ENCODE measurements at regions not wholly inside any gene's neighbourhood (a gene's known extent, or its start where the extent isn't known, plus 50 kb on each side); places are given as distances from the start of the nearest gene placed in this dataset.

GRCh38 chr4:74878323-74878722 lies 54.6 kb upstream of the PARM1 start:
- H3K27me3 Mint-ChIP-seq (ENCODE audit: low read depth), result peaks cover 21% of the 10 kb centered on the region
- peaks cover 1% of the 10 kb centered on the region for H3K36me3 Mint-ChIP-seq (ENCODE audit: low read depth)
- peaks cover 2% of the 10 kb centered on the region for H3K9me3 Mint-ChIP-seq (ENCODE audit: low read depth)
- H3K4me1 Mint-ChIP-seq (ENCODE audit: low read depth), result peaks cover 8% of the 10 kb centered on the region
- H3K27ac Mint-ChIP-seq (ENCODE audit: unreplicated experiment), result no peak overlapping the region
- TF ChIP-seq CTCF (IDR thresholded peaks at IDR 0.05), result no peak
- H3K4me3 Mint-ChIP-seq (ENCODE audit: unreplicated experiment), result no peak overlapping the region
- DNase-seq (ENCODE audit: low spot score), result no peak

GRCh38 chr4:74875451-74875850 lies 57.5 kb upstream of the PARM1 start:
- H3K4me3 Mint-ChIP-seq (ENCODE audit: unreplicated experiment), result no peak overlapping the region
- H3K4me1 Mint-ChIP-seq (ENCODE audit: low read depth), result peaks cover 11% of the 10 kb centered on the region

GRCh38 chr4:74874753-74875367 lies 58.1 kb upstream of the PARM1 start:
- no peak for DNase-seq (ENCODE audit: low spot score)
- peaks cover 11% of the 10 kb centered on the region for H3K4me1 Mint-ChIP-seq (ENCODE audit: low read depth)
- no peaks in the 10 kb centered on the region for H3K36me3 Mint-ChIP-seq (ENCODE audit: low read depth)
- TF ChIP-seq CTCF (IDR thresholded peaks at IDR 0.05), result peak; percentile 96
- H3K9me3 Mint-ChIP-seq (ENCODE audit: low read depth), result peaks cover 2% of the 10 kb centered on the region
- no peaks in the 10 kb centered on the region for H3K27me3 Mint-ChIP-seq (ENCODE audit: low read depth)
- no peak overlapping the region for H3K27ac Mint-ChIP-seq (ENCODE audit: unreplicated experiment)
- no peak overlapping the region for H3K4me3 Mint-ChIP-seq (ENCODE audit: unreplicated experiment)

More at GRCh38 chr4:74875451-74875850, 57.5 kb upstream of the PARM1 start:
- no peak overlapping the region for H3K27ac Mint-ChIP-seq (ENCODE audit: unreplicated experiment)
- DNase-seq (ENCODE audit: low spot score), result no peak
- TF ChIP-seq CTCF (IDR thresholded peaks at IDR 0.05), result no peak
- H3K9me3 Mint-ChIP-seq (ENCODE audit: low read depth), result peaks cover 2% of the 10 kb centered on the region
- peaks cover 2% of the 10 kb centered on the region for H3K27me3 Mint-ChIP-seq (ENCODE audit: low read depth)
- H3K36me3 Mint-ChIP-seq (ENCODE audit: low read depth), result no peaks in the 10 kb centered on the region

GRCh38 chr4:74873545-74874301 lies 59.2 kb upstream of the PARM1 start:
- no peak for DNase-seq (ENCODE audit: low spot score)
- no peak for TF ChIP-seq CTCF (IDR thresholded peaks at IDR 0.05)
- Mint-ChIP-seq H3K9me3 (ENCODE audit: low read depth) (peaks cover 2% of the 10 kb centered on the region), H3K27ac (ENCODE audit: unreplicated experiment) (no peak overlapping the region), H3K27me3 (ENCODE audit: low read depth) (no peaks in the 10 kb centered on the region), H3K4me1 (ENCODE audit: low read depth) (peaks cover 11% of the 10 kb centered on the region), H3K36me3 (ENCODE audit: low read depth) (no peaks in the 10 kb centered on the region), H3K4me3 (ENCODE audit: unreplicated experiment) (no peak overlapping the region)

GRCh38 chr4:74858921-74859562 lies 64.7 kb upstream of the BTC start:
- no peak for TF ChIP-seq CTCF (IDR thresholded peaks at IDR 0.05)
- Mint-ChIP-seq H3K4me3 (ENCODE audit: unreplicated experiment) (no peak overlapping the region), H3K27me3 (ENCODE audit: low read depth) (peaks cover 25% of the 10 kb centered on the region), H3K36me3 (ENCODE audit: low read depth) (peaks cover 2% of the 10 kb centered on the region), H3K27ac (ENCODE audit: unreplicated experiment) (no peak overlapping the region), H3K4me1 (ENCODE audit: low read depth) (no peaks in the 10 kb centered on the region), H3K9me3 (ENCODE audit: low read depth) (peaks cover 11% of the 10 kb centered on the region)
- DNase-seq (ENCODE audit: low spot score), result no peak
